AG09309 (cell line): ENCODE measurements at regions not wholly inside any gene's neighbourhood (a gene's known extent, or its start where the extent isn't known, plus 50 kb on each side); places are given as distances from the start of the nearest gene placed in this dataset.

Experiments
- DNase-seq: peaks from one replicate; pipeline ENCODE4 v3.0.0-alpha.2; 2010; ENCODE audit warnings: low read depth
- H3K4me3 ChIP-seq: 2 replicates; pipeline ENCODE4 v1.5.1; 2011; ENCODE audit warnings: mild to moderate bottlenecking, low read depth, low read length, moderate library complexity; ENCODE audit not compliant: control insufficient read depth
- TF ChIP-seq, protein P1 (sequence below): IDR thresholded peaks from 2 replicates; pipeline ENCODE4 v1.5.1; 2011; ENCODE audit warnings: mild to moderate bottlenecking, low read depth, low read length, inconsistent platforms; ENCODE audit not compliant: insufficient read depth, control insufficient read depth; ENCODE audit errors: missing control alignments

GRCh38 chr6:21741221-21742109 lies 147.9 kb downstream of the SOX4 start:
- no peak for DNase-seq
- TF ChIP-seq, protein P1, sequence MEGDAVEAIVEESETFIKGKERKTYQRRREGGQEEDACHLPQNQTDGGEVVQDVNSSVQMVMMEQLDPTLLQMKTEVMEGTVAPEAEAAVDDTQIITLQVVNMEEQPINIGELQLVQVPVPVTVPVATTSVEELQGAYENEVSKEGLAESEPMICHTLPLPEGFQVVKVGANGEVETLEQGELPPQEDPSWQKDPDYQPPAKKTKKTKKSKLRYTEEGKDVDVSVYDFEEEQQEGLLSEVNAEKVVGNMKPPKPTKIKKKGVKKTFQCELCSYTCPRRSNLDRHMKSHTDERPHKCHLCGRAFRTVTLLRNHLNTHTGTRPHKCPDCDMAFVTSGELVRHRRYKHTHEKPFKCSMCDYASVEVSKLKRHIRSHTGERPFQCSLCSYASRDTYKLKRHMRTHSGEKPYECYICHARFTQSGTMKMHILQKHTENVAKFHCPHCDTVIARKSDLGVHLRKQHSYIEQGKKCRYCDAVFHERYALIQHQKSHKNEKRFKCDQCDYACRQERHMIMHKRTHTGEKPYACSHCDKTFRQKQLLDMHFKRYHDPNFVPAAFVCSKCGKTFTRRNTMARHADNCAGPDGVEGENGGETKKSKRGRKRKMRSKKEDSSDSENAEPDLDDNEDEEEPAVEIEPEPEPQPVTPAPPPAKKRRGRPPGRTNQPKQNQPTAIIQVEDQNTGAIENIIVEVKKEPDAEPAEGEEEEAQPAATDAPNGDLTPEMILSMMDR, result no peak
- no peak overlapping the region for H3K4me3 ChIP-seq

DNA sequence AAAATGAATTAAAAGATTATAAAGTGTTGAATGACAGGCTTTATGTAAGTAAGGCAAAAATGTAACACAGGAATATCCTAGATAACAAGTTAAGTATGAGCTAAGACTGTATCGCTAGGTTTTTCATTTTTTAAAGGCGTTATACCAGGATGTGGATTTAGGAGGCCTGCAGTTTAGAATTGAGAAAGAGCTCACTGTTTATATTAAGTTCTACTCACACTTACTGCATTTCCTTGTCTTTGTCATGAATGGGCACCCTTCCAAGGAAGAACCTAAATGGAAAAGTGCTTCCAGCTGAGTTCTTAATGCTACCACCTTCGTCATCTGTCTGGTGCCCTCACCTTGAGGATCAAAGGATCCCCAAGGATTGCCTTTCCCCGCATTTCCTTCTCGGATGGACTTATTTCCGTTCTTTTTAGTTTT lies 148.7 kb downstream of the SOX4 start:
- DNase-seq, result no peak
- H3K4me3 ChIP-seq, result no peak overlapping the region
- TF ChIP-seq, protein P1, result no peak

GRCh38 chr6:21744331-21744730 lies 150.8 kb downstream of the SOX4 start:
- TF ChIP-seq, protein P1, result no peak
- no peak for DNase-seq
- H3K4me3 ChIP-seq, result no peak overlapping the region

DNA sequence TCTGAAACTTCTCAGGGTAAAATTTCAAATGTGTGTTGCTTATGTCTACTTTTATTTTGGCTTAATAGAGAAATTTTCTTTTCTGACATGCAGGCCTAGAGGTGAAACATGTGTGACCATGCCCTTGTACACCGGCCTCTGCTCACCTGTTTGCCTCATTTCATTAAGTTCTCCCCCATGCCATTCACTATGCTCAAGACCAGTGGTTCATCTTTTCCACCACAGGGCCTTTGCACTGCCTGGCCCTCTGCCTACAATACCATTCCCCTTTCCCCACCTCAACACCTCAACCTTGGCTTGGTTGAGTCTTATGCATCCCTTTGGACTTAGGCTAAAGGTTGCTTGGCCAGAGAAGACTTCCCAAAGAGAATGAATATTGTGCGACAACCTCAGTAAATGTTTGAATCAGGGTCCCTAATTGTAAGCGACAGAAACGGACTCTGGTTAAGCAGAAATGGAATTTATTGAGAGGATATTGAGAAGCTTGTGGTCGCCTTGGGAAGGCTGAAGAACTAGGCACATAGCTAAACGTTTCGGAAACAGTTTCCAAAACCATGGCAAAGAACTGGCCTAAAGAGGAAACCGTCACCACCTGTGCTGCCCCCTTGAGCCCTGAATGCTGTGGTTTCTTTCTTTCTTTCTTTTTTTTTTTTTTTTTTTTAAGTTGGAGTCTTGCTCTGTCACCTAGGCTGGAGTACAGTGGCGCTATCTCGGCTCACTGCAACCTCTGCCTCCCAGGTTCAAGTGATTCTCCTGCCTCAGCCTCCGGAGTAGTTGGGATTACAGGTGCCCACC lies 152.2 kb downstream of the SOX4 start:
- no peak for DNase-seq
- TF ChIP-seq, protein P1, result no peak
- H3K4me3 ChIP-seq, result no peak overlapping the region

GRCh38 chr6:21747441-21747840 lies 153.9 kb downstream of the SOX4 start:
- TF ChIP-seq, protein P1, result no peak
- H3K4me3 ChIP-seq, result no peak overlapping the region
- DNase-seq, result no peak

DNA sequence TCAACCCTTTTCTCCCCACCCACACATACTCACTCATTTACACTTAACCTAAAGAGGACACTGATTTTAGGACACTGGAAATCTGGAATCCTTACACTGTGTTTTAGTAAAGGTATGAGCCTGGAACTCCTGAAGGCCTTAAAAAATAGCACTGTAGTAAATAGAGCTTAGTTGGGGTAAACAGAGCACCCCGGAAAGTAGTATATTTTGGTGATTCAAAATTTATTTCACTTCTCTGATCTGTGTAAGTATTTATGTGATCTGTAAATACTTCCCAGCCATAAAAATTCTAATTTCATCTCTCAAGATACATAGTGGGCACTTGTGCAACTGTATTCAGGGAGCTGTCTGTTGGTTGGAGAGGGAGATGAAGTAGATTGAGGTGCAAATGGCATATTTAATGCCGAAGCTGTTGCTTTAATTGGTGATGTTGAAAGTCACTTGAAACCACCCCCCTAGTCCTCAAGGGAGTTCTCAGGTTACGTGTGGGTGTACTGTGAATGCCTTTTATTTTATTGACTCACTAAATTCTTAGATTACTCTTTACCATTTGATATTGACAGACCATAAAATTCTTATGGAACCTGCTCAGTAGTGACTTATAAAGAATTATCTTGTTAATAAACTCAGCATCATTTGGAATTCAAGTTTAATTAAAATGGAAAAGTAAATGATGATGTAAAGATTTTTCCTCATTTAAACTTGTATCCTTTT lies 154.9 kb downstream of the SOX4 start:
- H3K4me3 ChIP-seq, result no peak overlapping the region
- TF ChIP-seq, protein P1, result no peak
- DNase-seq, result no peak
